Progenitor cell of endocrine pancreas (in vitro differentiated cells): ENCODE measurements at regions not wholly inside any gene's neighbourhood (a gene's known extent, or its start where the extent isn't known, plus 50 kb on each side); places are given as distances from the start of the nearest gene placed in this dataset.
"Not testable (repeated sequence)": the region's sequence is repeated elsewhere in the genome, so short reads cannot be mapped to it uniquely, and the experiment has no call there.

ENCODE experiments used
- DNase-seq: peaks from one replicate; pipeline ENCODE4 v3.0.0; 2021; ENCODE audit warnings: low spot score; ENCODE audit not compliant: unreplicated experiment
- H3K27ac Mint-ChIP-seq: 2 replicates; pipeline ENCODE4 v1.8.0; 2021; ENCODE audit warnings: mild to moderate bottlenecking, moderate library complexity, mixed read lengths
- H3K27me3 Mint-ChIP-seq: 2 replicates; pipeline ENCODE4 v1.8.0; 2021; ENCODE audit warnings: mixed read lengths
- H3K36me3 Mint-ChIP-seq: 2 replicates; pipeline ENCODE4 v1.8.0; 2022; ENCODE audit warnings: mixed read lengths; ENCODE audit not compliant: insufficient read depth
- H3K4me1 Mint-ChIP-seq: 2 replicates; pipeline ENCODE4 v1.8.0; 2021; ENCODE audit warnings: low read depth, mixed read lengths
- H3K4me3 Mint-ChIP-seq: 2 replicates; pipeline ENCODE4 v1.8.0; 2021; ENCODE audit warnings: low read depth, mild to moderate bottlenecking, moderate library complexity, mixed read lengths
- H3K9me3 Mint-ChIP-seq: 2 replicates; pipeline ENCODE4 v1.8.0; 2021; ENCODE audit warnings: low read depth, mixed read lengths
- TF ChIP-seq, protein P1 (sequence below): fragments of 200-600 bp; sonication (generic); IDR thresholded peaks from one replicate; pipeline ENCODE4 v1.5.0; 2021; ENCODE audit warnings: antibody characterized with exemption, mild to moderate bottlenecking; ENCODE audit not compliant: unreplicated experiment

GRCh38 chr6:67916399-67916798 lies 718.7 kb upstream of the ADGRB3 start:
- Mint-ChIP-seq H3K4me3 (no peak overlapping the region), H3K4me1 (no peaks in the 10 kb centered on the region), H3K27ac (no peak overlapping the region), H3K9me3 (no peaks in the 10 kb centered on the region), H3K27me3 (no peaks in the 10 kb centered on the region), H3K36me3 (no peaks in the 10 kb centered on the region)
- no peak for DNase-seq
- TF ChIP-seq, protein P1, sequence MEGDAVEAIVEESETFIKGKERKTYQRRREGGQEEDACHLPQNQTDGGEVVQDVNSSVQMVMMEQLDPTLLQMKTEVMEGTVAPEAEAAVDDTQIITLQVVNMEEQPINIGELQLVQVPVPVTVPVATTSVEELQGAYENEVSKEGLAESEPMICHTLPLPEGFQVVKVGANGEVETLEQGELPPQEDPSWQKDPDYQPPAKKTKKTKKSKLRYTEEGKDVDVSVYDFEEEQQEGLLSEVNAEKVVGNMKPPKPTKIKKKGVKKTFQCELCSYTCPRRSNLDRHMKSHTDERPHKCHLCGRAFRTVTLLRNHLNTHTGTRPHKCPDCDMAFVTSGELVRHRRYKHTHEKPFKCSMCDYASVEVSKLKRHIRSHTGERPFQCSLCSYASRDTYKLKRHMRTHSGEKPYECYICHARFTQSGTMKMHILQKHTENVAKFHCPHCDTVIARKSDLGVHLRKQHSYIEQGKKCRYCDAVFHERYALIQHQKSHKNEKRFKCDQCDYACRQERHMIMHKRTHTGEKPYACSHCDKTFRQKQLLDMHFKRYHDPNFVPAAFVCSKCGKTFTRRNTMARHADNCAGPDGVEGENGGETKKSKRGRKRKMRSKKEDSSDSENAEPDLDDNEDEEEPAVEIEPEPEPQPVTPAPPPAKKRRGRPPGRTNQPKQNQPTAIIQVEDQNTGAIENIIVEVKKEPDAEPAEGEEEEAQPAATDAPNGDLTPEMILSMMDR: no peak

DNA sequence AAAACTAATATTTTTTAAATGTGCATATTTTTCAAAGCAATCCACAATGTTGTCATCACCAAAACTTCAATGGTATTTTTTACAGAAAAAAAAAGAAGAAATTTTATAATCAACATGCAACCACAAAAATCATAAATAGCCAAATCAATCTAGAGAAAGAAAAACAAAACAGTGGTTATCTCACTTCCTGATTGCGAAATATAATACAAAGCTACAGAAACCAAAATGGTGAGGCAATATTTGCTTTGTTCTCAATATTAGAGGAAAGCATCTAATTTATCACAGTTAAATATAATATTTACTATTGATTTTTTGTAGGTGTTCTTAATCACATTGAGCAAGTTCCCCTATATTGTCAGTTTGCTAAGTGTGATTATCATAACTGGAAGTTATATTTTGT lies 720.7 kb upstream of the ADGRB3 start:
- Mint-ChIP-seq H3K4me3 (no peak overlapping the region), H3K9me3 (no peaks in the 10 kb centered on the region), H3K27me3 (no peaks in the 10 kb centered on the region), H3K4me1 (no peaks in the 10 kb centered on the region), H3K36me3 (no peaks in the 10 kb centered on the region), H3K27ac (no peak overlapping the region)
- no peak for DNase-seq
- TF ChIP-seq, protein P1: no peak

DNA sequence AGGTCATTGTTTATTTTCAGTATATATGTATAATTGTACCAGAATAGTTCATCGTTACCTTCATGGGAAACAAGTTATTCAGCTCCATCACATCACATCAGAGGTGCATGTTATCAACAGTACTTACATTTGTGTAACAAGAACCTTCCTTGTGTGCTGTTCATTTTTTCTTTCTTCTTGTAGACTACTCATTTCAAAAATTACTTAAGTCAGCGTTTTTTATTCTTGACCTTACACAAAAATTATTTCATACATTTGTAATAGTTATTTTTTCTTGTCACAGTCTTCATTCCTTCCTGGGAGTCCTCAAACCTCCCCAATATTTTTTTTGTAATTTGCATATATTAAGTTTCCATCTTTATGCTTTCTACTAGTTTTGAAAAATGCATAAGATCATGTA lies 725.7 kb upstream of the ADGRB3 start:
- no peak overlapping the region for H3K27ac Mint-ChIP-seq
- H3K4me1 Mint-ChIP-seq: no peaks in the 10 kb centered on the region
- no peaks in the 10 kb centered on the region for H3K36me3 Mint-ChIP-seq
- no peaks in the 10 kb centered on the region for H3K27me3 Mint-ChIP-seq
- no peak overlapping the region for H3K4me3 Mint-ChIP-seq
- TF ChIP-seq, protein P1: no peak
- peaks cover 3% of the 10 kb centered on the region for H3K9me3 Mint-ChIP-seq
- no peak for DNase-seq

DNA sequence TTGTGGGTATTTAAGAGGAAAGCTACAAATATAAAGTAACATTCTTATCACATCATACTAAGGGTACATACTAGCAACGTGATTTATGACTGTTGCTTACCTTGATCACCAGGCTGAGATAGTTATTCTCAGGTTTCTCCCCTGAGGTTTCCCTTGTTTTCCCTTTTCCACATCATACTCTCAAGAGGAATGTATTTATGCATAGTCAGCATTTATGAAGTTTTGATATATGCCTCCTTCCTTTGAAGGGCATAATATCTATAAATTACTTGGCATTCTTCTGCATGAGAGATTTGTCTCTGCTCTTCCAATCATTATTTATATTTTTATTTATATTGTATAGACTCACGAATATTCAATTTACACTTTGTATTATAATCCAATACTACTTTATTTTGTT lies 726.7 kb upstream of the ADGRB3 start:
- TF ChIP-seq, protein P1: no peak
- Mint-ChIP-seq H3K27ac (no peak overlapping the region), H3K36me3 (no peaks in the 10 kb centered on the region), H3K9me3 (peaks cover 6% of the 10 kb centered on the region), H3K27me3 (no peaks in the 10 kb centered on the region), H3K4me3 (no peak overlapping the region), H3K4me1 (no peaks in the 10 kb centered on the region)
- no peak for DNase-seq

- H3K27ac Mint-ChIP-seq, H3K4me3 Mint-ChIP-seq, H3K4me1 Mint-ChIP-seq, H3K27me3 Mint-ChIP-seq, DNase-seq, H3K36me3 Mint-ChIP-seq: not testable (repeated sequence)
- H3K9me3 Mint-ChIP-seq: peaks cover 14% of the 10 kb centered on the region
Observed at GRCh38 chr6:67904735-67905134, 730.3 kb upstream of the ADGRB3 start.

GRCh38 chr6:67898875-67899274 lies 736.2 kb upstream of the ADGRB3 start:
- peaks cover 8% of the 10 kb centered on the region for H3K9me3 Mint-ChIP-seq
- no peak for DNase-seq
- TF ChIP-seq, protein P1: no peak
- no peaks in the 10 kb centered on the region for H3K36me3 Mint-ChIP-seq
- H3K27me3 Mint-ChIP-seq: no peaks in the 10 kb centered on the region
- no peak overlapping the region for H3K27ac Mint-ChIP-seq
- H3K4me1 Mint-ChIP-seq: no peaks in the 10 kb centered on the region
- H3K4me3 Mint-ChIP-seq: no peak overlapping the region
